ENCODE measurements at regions not wholly inside any gene's neighbourhood (a gene's known extent, or its start where the extent isn't known, plus 50 kb on each side); places are given as distances from the start of the nearest gene placed in this dataset.
A peak's percentile ranks its signal among the peaks of the same experiment; 100 is the strongest.

- DNase-seq (ENCODE audit: low spot score): no peak
Observed at GRCh38 chr20:7347409-7347808, 579.9 kb downstream of the BMP2 start.

GRCh38 chr20:7348253-7348652 lies 580.8 kb downstream of the BMP2 start:
- no peak for DNase-seq (ENCODE audit: low spot score)

DNA sequence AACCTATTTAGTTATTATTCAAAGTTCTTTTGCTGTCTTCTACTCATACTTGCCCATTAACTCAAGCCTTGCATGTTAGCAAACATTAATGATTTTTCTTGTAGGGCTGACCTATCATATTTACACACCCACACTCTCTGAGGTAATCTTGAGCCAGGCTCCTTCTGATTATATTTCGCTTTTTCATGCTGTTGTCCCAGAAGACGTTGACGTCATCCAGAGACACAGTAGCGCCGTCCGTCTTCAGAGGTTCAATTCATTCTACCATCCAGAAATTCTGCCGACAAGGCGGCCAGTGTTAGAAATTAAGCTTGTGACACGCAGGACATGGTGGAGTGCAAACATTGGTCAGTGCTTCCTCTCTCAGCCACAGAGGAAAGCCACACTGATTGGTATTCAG lies 584.7 kb downstream of the BMP2 start:
- no peak for DNase-seq (ENCODE audit: low spot score)

- DNase-seq (ENCODE audit: low spot score): no peak
Observed at GRCh38 chr20:7355051-7355450, 585.2 kb downstream of the HAO1 start.

- no peak for DNase-seq (ENCODE audit: low spot score)
Observed at GRCh38 chr20:7358670-7359069, 581.6 kb downstream of the HAO1 start.

GRCh38 chr20:7359739-7360138 lies 580.5 kb downstream of the HAO1 start:
- DNase-seq (ENCODE audit: low spot score): no peak

GRCh38 chr20:7361321-7361720 lies 578.9 kb downstream of the HAO1 start:
- no peak for DNase-seq (ENCODE audit: low spot score)

- no peak for DNase-seq (ENCODE audit: low spot score)
Observed at GRCh38 chr20:7361931-7362330, 578.3 kb downstream of the HAO1 start.

DNA sequence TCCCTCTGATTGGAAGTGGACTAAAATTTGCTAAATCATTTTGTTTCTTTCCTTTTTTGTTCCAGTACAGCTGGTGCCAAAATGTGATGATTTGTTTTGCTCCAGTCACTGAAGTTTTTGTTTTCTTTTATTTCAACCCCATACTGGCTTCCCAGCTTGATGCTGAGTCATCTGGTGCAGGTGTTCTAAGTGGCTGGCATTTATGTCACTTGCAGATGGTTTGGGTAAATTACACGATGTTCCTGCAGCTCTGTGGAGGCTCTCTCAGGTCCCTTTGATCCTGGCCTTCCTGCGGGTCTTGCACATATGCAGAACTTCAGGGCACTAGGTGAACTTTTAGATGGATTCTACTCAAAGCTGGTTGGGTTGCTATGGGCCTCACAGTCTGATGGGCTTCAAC lies 577.7 kb downstream of the HAO1 start:
- DNase-seq (ENCODE audit: low spot score): no peak

- DNase-seq (ENCODE audit: low spot score): no peak
Observed at GRCh38 chr20:7366189-7366588, 574.1 kb downstream of the HAO1 start.

- DNase-seq (ENCODE audit: low spot score): no peak
Observed at GRCh38 chr20:7371518-7372163, 568.6 kb downstream of the HAO1 start.

- no peak for DNase-seq (ENCODE audit: low spot score)
Observed at GRCh38 chr20:7375905-7376304, 564.4 kb downstream of the HAO1 start.

GRCh38 chr20:7378864-7379605 lies 561.2 kb downstream of the HAO1 start:
- no peak for DNase-seq (ENCODE audit: low spot score)

- DNase-seq (ENCODE audit: low spot score): no peak
Observed at GRCh38 chr20:7379621-7380220, 560.5 kb downstream of the HAO1 start.

DNA sequence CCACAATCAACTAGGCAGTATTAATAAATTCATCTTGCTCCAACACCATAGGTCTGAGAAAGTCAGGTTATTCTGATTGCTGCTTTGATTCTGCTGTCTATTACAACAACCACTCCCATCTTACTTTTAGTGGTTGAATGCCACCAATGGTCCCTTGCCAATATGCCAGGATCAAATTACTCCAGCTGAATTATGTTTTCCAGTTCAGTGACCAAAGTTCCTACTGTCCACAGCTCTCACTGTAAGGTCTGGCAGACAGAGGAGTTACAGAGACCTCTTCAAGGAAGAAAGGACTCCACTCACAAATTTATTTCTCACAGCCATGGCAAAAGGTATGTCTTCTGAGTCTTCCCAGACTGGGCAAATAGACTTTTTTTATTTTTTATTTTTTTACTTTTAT lies 557.0 kb downstream of the HAO1 start:
- DNase-seq (ENCODE audit: low spot score): no peak

GRCh38 chr20:7387638-7388193 lies 552.5 kb downstream of the HAO1 start:
- DNase-seq (ENCODE audit: low spot score): no peak

DNA sequence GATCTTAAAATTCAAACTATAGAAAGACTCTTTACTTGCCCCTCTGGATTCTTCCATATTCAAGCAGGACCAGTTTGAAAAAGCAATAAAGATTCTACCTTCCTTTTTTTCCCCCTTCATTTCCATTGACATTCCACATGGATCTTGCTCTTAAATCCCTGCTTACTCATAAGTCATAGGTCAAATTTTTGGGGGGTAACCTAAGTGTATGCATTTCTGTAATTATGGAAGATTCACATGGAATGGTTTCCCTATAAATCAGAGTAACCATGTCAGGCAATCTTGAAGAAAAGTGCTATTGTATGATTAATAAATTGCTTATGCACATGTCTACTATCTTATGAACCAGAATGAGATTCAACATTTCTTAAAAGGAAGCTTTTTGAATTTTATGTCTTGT lies 551.0 kb downstream of the HAO1 start:
- DNase-seq (ENCODE audit: low spot score): no peak

DNA sequence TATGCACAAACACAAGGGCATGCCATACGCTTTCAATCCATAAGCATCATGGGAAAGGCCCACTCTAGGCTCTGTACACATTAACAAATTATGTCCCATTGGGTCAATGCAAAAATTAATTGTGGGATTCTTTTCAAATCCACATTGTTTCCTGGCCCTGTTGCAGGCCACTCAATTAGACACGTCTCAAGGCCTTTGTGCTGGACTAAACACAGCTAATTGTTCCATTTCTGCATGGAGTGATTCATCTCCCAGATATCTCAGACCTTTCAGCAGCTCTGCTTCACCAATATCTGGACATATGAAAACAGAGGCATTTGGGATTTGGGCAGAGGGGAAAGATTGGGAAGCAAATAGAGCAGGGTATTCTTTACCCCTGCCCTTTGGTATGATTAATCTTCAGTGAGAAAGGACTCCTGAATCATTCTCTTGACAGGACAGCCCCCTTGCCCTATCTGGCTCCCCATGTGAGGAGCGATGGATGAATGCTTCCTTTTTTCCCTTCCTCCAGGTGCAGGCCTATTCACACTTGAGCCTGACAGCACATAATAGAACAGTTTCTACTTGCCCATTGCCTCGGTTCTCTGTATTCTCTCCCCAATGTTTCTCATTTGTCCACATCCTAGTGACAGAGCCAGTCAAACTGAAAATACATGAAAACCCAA lies 547.6 kb downstream of the HAO1 start:
- DNase-seq (ENCODE audit: low spot score): peak; percentile 14

GRCh38 chr20:7399114-7399513 lies 541.1 kb downstream of the HAO1 start:
- DNase-seq (ENCODE audit: low spot score): no peak

DNA sequence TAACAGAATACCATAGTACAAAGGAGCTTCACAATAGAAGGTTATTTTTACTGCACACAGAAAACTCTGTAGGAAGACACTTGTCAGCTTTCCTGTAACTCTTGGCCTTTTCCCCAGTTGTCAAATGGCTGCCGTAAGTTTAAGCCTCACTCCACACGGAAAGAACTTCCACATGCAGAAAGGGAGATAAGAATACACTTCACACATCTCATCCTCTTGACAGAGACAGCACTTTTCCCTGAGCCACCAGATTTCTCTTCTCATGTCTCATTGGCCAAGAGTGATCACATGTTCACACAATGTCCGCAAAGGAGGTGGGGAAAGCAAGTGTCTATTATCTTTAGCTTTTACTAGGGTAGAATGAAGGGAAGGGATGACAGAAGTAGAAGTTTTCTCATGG lies 540.7 kb downstream of the HAO1 start:
- no peak for DNase-seq (ENCODE audit: low spot score)

DNA sequence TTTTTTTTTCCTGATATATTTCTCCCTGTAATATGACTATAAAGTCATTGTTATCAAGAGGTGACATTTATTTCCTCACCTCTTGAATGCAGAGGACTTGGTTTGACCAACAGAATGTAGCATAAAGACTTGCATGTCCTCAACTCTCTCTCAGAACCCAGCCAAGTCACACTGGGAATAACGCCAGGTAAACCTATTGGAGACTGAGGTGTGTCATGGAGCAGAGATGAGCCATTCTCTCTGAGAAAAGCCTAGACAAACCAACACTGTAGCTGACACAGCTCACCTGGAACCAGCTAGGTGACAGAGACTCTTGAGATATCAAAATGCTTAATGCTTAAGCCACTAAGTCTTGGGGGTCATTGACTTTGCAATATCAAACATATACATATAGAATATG lies 533.6 kb downstream of the HAO1 start:
- DNase-seq (ENCODE audit: low spot score): no peak

GRCh38 chr20:7410150-7410549 lies 530.1 kb downstream of the HAO1 start:
- no peak for DNase-seq (ENCODE audit: low spot score)

GRCh38 chr20:7411075-7411474 lies 529.2 kb downstream of the HAO1 start:
- DNase-seq (ENCODE audit: low spot score): no peak
